DMS 273 (cell line): ENCODE measurements at regions not wholly inside any gene's neighbourhood (a gene's known extent, or its start where the extent isn't known, plus 50 kb on each side); places are given as distances from the start of the nearest gene placed in this dataset.
"Not testable (repeated sequence)": the region's sequence is repeated elsewhere in the genome, so short reads cannot be mapped to it uniquely, and the experiment has no call there.

Experiments used
- DNase-seq: peaks from one replicate; lab custom pipeline; 2025; ENCODE audit not compliant: unreplicated experiment; lab: John Stamatoyannopoulos, UW

DNA sequence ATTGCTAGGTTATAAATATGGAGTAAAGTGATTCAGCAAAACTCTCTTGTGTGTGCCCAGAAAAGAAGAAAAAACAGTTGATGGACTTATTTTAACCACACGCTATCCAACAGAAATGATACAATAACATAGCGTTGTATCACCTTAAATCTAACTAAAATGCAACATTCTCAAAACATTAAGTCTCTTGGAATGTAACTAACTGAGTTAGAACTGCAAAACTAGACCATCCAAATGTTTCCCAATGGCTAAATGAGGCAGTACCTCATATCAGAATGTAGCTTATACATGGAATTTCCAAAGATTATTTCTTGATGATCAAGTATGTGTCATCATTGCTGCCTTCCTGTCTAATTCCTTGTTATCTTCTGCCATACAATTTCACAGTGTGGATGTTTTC, 187.9 kb downstream of the CNTN3 start:
- DNase-seq, result no peak

- DNase-seq, result no peak
These were observed 190.6 kb downstream of the CNTN3 start for GRCh38 chr3:74423867-74424266.

DNA sequence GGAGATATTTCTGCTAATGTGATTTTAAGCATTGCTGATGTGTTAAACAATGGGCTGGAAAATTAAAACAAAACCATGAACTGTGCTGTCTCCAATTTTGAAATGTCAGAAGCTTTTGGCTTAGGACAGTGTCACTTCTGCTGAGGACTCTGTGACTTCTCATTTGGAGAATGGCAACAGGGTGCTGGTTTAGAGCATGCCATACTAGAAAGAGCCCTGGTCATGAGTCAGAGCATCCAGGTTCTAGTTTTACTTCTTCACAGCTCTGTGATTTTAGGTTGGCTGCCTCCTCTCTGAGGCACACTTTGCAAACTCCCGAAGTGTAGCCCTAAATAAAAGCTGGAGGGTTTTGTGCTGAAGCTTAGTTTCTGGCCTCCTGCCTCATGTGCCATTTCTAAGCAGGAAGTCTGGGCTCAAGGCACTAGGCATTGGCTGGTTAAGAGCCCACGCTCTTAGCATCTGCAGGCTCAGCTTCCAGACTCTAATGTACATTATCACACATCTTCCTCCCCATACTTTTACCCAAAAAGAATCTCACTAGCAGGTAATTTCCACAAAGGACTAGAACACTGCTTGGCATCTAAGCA, 193.8 kb downstream of the CNTN3 start:
- no peak for DNase-seq

DNA sequence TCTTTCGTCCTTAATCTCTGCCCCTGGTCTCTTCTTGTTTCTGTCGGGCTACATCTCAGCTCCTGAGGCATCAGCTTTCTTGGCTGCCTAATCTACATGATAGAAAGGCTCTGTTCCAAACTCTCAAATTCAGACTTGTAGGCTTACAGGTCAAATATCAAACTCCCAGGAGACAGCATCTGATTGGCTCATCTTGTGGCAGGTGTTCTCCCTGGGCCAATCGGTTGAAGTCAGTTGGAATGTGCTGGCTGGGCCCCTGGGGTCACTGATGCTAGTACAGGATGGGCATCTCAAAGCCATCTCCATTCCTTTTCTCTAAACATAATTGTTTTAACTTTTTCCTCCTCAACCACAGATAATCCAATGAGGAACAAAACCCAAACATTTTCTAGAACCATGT, 198.7 kb downstream of the CNTN3 start:
- no peak for DNase-seq

DNA sequence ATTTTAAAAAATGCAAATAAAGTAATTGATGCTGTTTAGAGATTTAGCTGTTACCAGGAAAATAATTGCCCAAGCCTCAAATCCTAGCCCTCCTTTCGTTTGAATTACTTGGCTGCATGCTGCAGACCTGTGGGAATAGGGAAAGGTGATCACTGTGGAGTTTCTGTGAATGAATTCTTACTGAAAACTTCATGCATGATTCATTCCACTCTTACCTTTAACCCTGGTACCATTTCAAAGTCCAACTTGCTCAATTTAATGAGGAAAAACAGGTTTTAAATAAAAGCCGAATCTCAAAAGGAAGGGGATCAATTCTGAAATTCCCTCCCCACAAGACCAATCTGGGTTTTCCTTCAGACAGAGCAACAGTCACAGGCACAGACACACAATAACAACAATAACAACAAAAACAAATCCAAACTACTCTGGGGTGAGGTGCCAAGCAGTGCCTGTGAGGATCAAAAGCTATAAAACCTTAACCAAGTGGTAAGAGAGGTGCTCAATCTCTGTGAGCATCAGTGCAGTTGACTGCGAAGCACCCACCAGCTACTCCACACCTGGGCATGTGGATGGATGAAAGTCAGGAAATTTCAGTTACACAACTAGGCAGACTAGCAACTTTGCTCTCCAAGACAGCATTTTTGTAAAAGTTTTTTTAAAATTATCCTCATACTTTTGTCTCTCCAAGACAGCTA, 200.8 kb downstream of the CNTN3 start:
- no peak for DNase-seq

DNA sequence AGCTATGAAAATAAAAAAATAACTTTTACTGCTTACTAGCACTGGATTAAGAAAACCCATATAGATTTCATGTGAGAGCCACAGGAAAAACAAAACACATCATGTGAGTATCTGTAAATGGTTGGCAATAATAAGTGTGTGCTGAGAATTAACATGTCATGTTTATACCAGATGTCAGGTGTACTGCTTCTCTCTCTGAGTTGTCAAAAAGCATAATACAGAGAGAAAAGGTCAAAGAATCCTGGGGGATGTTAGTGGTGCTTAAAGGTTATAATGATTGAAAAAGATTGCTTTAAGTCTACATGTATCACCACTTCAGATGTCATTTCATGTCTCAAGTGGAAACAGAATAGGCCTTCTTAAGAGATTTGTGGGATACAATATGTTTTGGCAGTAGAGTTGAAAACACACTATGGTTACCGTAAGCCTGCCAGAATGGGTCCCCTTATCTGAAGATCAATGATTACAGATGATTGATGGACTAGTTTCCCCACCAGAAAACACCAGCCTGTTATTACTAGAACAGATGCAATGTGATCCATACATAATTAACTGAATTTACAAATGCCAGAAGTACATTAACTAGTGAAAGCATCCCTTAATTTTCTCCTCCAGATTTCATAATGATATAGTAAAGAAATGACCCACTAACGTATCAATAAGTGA, 204.1 kb downstream of the CNTN3 start:
- no peak for DNase-seq

DNA sequence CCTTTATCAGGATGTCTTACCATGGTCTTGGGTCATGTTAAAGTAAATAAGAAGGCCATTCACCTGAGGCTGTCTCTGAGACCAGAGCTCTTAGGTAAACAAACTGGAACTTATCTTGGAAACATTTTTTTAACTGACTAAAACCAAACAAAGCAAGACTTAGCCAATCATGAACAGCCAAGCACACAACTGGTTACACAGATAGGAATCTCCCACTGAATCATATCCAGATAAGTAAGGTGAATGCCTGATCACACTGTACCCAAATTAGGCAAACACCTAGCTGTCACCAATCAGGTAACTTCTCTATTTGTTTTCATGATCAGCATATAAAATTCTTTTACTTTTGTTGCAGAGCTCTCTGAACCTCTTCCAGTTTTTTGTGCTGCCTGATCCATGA, 205.4 kb downstream of the CNTN3 start:
- DNase-seq, result no peak

DNA sequence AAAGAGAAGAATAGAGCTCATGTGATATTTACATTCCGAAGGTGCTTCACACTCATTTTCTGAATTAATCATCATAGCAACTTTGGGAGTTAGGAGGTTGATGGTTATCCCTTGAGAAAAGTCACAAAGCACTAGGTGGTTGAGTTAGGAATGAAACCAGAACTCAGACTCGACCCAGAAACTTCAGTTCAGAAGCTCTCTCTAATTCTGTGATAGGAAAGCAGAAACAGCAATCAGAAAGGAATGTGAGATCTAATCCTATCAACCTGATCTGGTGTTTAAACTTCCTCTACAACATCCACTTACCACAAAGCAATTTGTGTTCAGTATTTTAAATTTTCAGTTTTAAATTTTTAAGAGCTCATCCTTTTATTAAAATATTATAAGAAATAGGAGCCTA, 211.2 kb downstream of the CNTN3 start:
- no peak for DNase-seq

GRCh38 chr3:74402821-74403220, 211.6 kb downstream of the CNTN3 start:
- no peak for DNase-seq

- no peak for DNase-seq
These were observed 221.0 kb downstream of the CNTN3 start for GRCh38 chr3:74393426-74393825.

DNA sequence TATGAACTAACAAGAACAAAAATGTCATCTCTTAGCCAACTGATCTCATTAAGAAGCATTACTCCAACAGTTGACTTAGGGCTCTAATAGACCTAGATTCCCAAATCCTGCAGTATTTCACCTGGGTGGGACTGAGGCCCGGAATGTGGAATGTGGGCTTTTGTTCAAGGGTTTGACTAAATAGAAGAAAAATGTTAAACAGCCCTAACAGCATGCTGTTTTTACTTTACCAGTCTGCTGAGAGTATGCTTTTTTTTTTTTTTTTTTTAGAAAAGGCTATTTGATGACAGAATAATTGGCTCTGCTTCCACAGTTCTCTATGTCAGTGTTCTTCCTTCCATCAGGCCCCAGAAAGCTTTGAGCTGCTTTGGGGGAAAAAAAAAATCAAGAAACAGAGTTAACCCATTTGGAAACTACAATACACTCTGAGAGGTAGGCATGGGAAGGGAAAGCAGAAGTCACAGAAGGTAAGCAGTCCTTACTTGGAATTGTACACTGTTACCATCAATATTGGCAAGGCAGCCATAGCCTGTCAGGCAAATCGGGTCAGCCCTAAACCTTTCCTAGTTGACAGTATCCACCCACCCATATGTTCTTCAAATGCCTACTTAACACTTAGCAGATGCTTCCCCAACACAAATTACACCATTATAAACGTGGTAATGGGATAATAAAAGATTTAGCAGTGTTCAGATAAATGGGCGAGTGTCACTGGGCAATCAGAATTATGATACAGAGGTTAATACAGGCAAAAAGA, 224.2 kb downstream of the CNTN3 start:
- no peak for DNase-seq

DNA sequence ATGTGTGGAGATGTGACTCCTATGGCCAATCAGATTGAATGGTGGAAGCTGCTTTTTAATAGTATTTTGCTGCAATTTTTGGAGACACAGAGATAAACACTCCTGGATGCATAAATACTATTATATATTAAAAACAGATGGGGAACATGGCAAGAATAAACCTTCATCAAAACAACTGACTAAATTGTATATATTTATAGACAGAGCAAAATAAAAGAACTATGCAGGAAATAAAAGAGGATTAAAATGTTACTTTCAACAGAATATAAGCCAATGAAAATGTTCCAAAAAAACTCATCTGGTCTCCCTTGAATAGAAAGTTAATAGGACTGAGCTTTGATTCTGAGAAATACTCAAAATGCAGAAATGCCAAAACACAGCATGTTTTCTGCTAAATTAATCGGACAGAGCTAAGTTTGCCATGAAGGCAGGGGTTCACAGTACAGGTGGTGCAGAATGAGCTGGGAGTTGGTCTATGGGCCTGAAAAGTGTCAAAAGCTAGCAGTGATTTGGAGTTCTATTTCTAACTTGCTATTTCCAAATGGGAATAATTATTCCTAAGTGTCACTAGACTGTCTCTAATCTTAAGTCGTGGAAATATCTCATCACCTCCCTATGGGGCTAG, 227.2 kb downstream of the CNTN3 start:
- DNase-seq, result no peak

DNA sequence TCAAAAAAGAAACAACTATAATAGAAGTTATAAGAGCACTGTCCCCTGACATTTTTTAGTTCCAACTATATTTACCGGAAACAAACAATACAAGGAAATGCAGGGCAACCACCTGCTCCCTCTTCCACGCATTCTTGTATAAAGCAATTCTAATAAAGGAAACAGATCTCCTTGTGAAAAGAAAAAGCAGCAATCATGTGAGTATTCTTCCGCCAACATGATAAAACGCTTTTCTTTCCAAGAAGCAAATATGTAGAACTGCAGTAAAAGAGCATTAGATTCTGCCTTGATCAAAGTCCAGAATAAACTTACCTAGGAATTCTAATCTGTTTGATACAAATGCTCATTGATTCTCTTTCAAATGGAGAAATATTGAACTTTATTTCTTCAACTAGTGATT, 230.3 kb downstream of the CNTN3 start:
- no peak for DNase-seq

DNA sequence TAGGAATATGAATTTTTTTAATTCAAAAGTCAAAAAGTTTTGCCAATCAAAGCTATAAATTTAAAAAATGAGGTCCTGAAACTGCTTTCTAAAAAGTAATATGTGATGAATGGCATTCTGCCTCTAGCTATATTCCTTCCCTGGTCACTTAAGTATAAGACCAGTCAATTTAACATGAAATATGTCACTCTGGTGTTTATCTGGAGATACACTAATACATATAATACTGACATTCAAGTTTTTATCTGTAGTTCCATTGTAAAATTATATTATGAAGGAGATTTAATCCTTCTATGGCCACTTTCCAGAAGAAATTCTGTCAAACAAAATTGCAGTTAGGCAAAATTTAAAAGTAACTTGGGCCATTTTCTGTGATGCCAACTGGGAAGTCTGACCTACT, 236.8 kb downstream of the CNTN3 start:
- DNase-seq, result no peak

- not testable (repeated sequence) for DNase-seq
These were observed 238.1 kb downstream of the CNTN3 start for GRCh38 chr3:74376323-74376722.

DNA sequence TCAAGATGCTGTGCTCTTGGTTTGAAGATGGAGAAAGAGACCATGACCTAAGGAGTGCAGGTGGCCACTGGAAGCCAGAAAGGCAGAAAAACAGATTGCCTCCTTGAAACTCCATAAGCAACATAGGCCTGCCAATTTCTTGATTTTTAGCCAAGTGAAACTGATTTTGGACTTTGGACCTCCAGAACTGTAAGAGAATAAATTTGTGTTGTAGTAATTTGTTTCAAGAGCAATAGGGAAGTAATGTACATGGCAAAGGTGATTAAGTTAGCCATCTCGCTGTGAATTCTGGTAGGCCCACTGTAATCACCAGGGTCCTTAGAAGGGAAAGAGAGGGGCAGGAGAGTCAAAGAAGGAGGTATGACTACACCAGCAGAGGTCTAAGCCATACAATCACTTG, 238.8 kb downstream of the CNTN3 start:
- DNase-seq, result no peak

DNA sequence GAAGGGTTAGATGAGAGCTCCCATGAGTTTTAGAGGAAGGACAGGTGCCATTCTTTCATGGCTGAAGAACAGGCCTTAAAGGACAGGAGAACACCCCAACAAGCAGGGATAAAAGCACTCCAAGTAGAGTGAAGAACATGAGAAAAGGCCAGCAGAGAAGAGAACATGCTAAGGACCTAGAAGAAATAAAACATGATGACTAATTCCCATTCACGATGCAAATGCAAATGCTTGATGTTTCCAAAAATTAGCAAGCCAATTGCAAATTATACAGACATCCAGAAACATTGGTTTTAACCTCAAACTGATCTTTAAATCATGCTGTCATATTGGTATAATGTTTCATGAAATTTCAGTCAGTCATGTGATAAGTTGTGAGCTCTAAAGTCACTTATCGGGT, 241.7 kb downstream of the CNTN3 start:
- no peak for DNase-seq

DNA sequence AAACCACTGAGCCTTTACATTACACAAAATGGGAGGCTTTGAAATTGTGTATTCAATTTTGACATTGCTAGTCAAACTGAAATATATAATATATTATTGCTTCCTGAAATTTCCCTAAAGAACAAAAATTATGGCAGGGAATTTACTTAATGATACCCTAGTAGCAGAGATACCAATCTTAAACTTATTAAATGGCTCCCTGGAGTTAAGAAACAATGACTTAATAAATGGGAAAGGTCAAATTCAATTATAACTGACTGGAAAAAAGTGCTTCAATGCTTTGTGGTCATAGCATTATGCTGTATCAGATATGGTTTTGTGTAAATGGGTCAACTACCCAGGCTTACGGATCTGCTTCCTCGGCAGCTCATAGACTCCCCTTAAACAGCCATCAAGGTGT, 244.1 kb downstream of the CNTN3 start:
- DNase-seq, result no peak

DNA sequence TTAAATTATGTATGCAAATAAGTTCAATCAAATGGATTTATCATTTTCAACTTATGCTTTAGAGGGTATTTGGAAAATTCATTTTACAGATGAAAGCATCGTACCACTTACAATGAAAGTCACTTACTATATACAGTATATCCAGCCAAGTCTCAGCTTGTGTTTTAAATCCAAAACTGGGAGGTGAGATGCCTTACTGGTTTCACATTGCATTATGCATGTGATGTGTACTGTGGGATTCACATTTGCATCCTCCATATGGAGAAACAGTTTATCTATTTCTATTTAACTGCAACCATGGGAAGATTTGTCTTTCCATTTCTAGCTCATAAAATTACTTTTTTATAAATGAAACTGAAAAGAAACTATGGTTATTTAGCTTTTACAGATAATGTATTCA, 248.1 kb downstream of the CNTN3 start:
- no peak for DNase-seq

- no peak for DNase-seq
These were observed 251.1 kb downstream of the CNTN3 start for GRCh38 chr3:74363346-74363745.

GRCh38 chr3:74360406-74360805, 254.1 kb downstream of the CNTN3 start:
- DNase-seq, result no peak
